HFF-Myc (cell line): ENCODE measurements at regions not wholly inside any gene's neighbourhood (a gene's known extent, or its start where the extent isn't known, plus 50 kb on each side); places are given as distances from the start of the nearest gene placed in this dataset.
"Not testable (repeated sequence)": the region's sequence is repeated elsewhere in the genome, so short reads cannot be mapped to it uniquely, and the experiment has no call there.

Source experiments
- DNase-seq: peaks from one replicate; pipeline ENCODE4 v3.0.0-alpha.2; 2011; ENCODE audit warnings: low read depth; ENCODE audit errors: extremely low read depth
- H3K4me3 ChIP-seq: replicated peaks from 2 replicates; pipeline ENCODE4 v1.5.1; 2011; ENCODE audit warnings: low read depth, mild to moderate bottlenecking, control low read depth, low read length
- TF ChIP-seq, protein P1 (sequence below): IDR thresholded peaks from 2 replicates; pipeline ENCODE4 v1.5.1; 2012; ENCODE audit warnings: mild to moderate bottlenecking, low read depth, low read length, control low read depth; ENCODE audit errors: missing control alignments

DNA sequence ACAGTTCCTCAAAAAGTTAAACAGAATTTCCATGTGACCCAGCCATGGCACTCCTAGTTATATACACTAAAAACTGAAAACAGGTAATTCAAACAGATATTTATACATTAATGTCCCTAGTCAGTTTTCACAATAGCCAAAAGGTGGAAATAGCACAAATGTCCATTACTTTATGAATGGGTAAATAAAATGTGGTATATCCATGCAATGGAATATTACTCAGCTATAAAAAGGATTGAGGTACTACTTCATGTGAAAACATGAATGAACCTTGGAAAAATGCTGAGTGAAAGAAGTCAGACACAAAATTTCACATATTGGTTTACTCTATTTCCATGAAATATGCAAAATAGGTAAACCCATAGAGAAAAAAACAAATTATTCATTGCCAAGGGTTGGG, 351.8 kb upstream of the AMOT start:
- no peak overlapping the region for H3K4me3 ChIP-seq
- TF ChIP-seq, protein P1, sequence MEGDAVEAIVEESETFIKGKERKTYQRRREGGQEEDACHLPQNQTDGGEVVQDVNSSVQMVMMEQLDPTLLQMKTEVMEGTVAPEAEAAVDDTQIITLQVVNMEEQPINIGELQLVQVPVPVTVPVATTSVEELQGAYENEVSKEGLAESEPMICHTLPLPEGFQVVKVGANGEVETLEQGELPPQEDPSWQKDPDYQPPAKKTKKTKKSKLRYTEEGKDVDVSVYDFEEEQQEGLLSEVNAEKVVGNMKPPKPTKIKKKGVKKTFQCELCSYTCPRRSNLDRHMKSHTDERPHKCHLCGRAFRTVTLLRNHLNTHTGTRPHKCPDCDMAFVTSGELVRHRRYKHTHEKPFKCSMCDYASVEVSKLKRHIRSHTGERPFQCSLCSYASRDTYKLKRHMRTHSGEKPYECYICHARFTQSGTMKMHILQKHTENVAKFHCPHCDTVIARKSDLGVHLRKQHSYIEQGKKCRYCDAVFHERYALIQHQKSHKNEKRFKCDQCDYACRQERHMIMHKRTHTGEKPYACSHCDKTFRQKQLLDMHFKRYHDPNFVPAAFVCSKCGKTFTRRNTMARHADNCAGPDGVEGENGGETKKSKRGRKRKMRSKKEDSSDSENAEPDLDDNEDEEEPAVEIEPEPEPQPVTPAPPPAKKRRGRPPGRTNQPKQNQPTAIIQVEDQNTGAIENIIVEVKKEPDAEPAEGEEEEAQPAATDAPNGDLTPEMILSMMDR: no peak
- DNase-seq: no peak

DNA sequence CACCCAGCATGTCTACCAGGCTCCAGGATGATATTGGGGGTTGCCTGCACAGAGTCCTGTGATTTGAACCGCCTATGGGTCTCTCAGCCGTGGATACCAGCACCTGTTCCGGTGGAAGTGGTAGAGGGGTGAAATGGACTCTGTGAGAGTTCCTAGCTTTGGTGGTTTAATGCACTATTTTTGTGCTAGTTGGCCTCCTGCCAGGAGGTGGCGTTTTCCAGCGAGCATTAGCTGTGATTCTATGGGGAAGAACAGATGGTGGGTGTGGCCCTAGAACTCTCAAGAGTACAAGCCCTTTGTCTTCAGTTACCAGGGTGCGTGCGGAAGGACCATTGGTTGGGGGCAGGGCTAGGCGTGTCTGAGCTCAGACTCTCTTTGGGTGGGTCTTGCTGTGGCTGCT, 316.9 kb upstream of the AMOT start:
- TF ChIP-seq, protein P1: no peak
- no peak for DNase-seq
- H3K4me3 ChIP-seq: no peak overlapping the region

DNA sequence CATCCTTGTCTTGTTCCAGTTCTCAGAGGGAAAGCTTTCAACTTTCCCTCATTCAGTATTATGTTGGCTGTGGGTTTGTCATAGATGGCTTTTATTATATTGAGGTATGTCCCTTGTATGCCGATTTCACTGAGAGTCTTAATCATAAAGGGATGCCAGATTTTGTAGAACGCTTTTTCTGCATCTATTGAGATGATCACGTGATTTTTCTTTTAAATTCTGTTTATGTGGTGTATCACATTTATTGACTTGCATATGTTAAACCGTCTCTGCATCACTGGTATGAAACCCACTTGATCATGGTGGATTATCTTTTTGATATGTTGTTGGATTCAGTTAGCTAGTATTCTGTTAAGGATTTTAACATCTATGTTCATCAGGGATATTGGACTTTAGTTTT, 313.7 kb upstream of the AMOT start:
- not testable (repeated sequence) for DNase-seq, H3K4me3 ChIP-seq

DNA sequence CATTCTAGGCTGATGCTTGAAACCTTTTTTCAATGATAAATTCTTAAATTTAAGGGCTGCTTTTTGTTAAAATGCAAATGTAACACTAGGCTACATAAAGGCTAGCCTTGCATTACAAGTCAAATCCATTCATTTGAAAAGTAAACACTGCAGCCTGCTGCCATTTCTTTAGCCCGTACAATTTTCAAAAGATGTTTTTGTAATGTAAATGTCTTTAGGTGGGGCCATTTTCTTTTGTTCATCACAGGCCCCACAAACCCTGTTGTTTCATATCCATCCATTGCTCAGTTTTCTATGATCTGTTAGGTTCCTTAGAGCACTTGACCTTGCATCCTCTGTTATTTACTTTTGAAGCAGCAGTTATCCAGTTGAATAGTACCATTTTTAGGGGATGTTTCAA, 296.2 kb upstream of the AMOT start:
- TF ChIP-seq, protein P1: no peak
- H3K4me3 ChIP-seq: no peak overlapping the region
- no peak for DNase-seq

DNA sequence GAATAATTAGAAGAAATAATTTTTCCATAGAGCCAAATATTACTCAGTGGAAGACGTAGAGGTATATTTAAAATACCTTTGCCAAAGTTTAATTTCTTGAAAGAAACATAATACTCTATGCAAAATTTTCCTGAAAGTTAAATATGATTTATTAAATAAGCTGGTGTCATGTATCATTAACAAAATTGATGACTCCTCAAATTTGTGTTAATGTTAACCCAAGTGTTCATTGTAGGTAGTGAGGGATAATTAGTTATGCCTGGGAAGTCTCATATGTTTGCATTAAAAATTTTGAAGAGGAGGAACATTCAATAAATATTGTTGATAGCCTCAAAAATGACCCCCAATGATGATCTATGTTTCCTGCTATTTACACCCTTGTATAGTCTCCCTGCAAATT, 292.7 kb upstream of the AMOT start:
- TF ChIP-seq, protein P1: no peak
- no peak overlapping the region for H3K4me3 ChIP-seq
- no peak for DNase-seq

DNA sequence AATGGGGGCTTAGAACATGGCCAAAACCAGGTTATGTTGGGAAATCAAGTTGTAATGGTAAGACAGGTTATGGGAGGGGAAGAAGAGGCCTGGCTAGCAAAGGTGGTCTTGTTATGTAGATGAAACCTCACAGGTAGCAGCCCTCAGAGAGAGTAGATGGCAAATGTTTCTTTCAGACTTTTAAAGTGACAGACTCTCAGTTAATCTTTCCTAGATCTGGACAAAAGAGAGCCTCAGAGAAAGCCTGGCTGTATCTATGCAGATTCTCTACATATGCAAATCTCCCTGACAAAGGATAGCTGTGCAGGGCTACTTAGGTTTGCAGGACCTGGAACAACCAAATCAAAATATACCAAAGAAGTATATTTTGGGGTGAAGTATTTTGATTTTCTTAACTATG, 284.1 kb upstream of the AMOT start:
- no peak for DNase-seq
- H3K4me3 ChIP-seq: no peak overlapping the region

DNA sequence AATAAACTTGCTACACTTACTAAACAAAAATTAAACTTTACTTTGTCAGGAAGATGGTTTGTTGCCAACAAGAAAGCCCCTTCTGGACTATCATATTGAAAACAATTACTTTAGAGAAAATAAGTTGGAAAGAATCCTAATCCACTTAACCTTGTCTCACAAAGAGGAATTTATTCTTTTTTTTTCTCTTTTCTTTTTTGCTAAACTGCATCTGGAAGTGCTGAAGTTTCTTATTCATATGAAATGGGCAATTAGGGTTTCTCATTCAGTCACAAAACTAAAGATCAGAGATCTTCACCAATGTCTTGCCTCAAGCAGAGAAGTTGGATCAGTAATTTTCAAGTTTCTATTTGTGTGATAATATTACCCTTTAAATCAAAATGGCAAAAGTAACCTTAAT, 234.9 kb upstream of the AMOT start:
- no peak for DNase-seq
- H3K4me3 ChIP-seq: no peak overlapping the region
- TF ChIP-seq, protein P1: no peak

More for the DNA sequence above, 284.1 kb upstream of the AMOT start:
- TF ChIP-seq, protein P1: no peak
